Ishikawa (cell line): ENCODE measurements at regions not wholly inside any gene's neighbourhood (a gene's known extent, or its start where the extent isn't known, plus 50 kb on each side); places are given as distances from the start of the nearest gene placed in this dataset.

Source experiments
- CEBPB ChIP-seq: IDR thresholded peaks from 2 replicates; pipeline ENCODE4 v1.6.1; 2012
- CREB1 ChIP-seq: IDR thresholded peaks from 2 replicates; pipeline ENCODE4 v1.6.1; 2012; ENCODE audit warnings: low read depth
- EGR1 ChIP-seq: IDR thresholded peaks from 2 replicates; pipeline ENCODE4 v1.6.1; 2012
- EP300 ChIP-seq: IDR thresholded peaks from 2 replicates; pipeline ENCODE4 v1.6.1; 2012; ENCODE audit warnings: borderline replicate concordance
- FOXM1 ChIP-seq: IDR thresholded peaks from 2 replicates; pipeline ENCODE4 v1.6.1; 2012; ENCODE audit warnings: low read depth, borderline replicate concordance
- MAX ChIP-seq: IDR thresholded peaks from 2 replicates; pipeline ENCODE4 v1.6.1; 2012
- NFIC ChIP-seq: IDR thresholded peaks from 2 replicates; pipeline ENCODE4 v1.6.1; 2012
- RAD21 ChIP-seq: IDR thresholded peaks from 2 replicates; pipeline ENCODE4 v1.6.1; 2012; ENCODE audit warnings: low read depth
- REST ChIP-seq: IDR thresholded peaks from 2 replicates; pipeline ENCODE4 v1.6.1; 2012; ENCODE audit warnings: low read depth, mild to moderate bottlenecking
- TAF1 ChIP-seq: IDR thresholded peaks from 2 replicates; pipeline ENCODE4 v1.6.1; 2012; ENCODE audit warnings: low read depth, mild to moderate bottlenecking
- TEAD4 ChIP-seq: IDR thresholded peaks from 2 replicates; pipeline ENCODE4 v1.6.1; 2012
- USF1 ChIP-seq: IDR thresholded peaks from 2 replicates; pipeline ENCODE4 v1.6.1; 2012
- YY1 ChIP-seq: IDR thresholded peaks from 2 replicates; pipeline ENCODE4 v1.6.1; 2012; ENCODE audit warnings: low read depth
- ZBTB7A ChIP-seq: IDR thresholded peaks from 2 replicates; pipeline ENCODE4 v1.6.1; 2012; ENCODE audit warnings: low read depth

GRCh38 chr3:31028766-31029165, 134.3 kb upstream of the GADL1 start:
- TF ChIP-seq ZBTB7A, result no peak
- no peak for TF ChIP-seq MAX
- no peak for TF ChIP-seq TEAD4
- no peak for TF ChIP-seq CEBPB
- no peak for TF ChIP-seq EP300
- TF ChIP-seq YY1, result no peak
- TF ChIP-seq EGR1, result no peak
- TF ChIP-seq TAF1, result no peak
- TF ChIP-seq REST, result no peak
- TF ChIP-seq RAD21, result no peak
- no peak for TF ChIP-seq USF1
- TF ChIP-seq NFIC, result no peak
- TF ChIP-seq FOXM1, result no peak
- no peak for TF ChIP-seq CREB1
